Epithelial cell of esophagus (primary cell): ENCODE measurements at regions not wholly inside any gene's neighbourhood (a gene's known extent, or its start where the extent isn't known, plus 50 kb on each side); places are given as distances from the start of the nearest gene placed in this dataset.
A peak's percentile ranks its signal among the peaks of the same experiment; 100 is the strongest.

ENCODE experiments used
- DNase-seq: peaks from one replicate; pipeline ENCODE4 v3.0.0; 2010; ENCODE audit warnings: low read depth
- H3K4me3 ChIP-seq: 2 replicates; pipeline ENCODE4 v1.5.1; 2011; ENCODE audit warnings: mild to moderate bottlenecking, low read length, control low read depth
- TF ChIP-seq, protein P1 (sequence below): IDR thresholded peaks from 2 replicates; pipeline ENCODE4 v1.5.1; 2011; ENCODE audit warnings: low read depth, mild to moderate bottlenecking, low read length, control low read depth, inconsistent platforms; ENCODE audit not compliant: insufficient read depth; ENCODE audit errors: missing control alignments

DNA sequence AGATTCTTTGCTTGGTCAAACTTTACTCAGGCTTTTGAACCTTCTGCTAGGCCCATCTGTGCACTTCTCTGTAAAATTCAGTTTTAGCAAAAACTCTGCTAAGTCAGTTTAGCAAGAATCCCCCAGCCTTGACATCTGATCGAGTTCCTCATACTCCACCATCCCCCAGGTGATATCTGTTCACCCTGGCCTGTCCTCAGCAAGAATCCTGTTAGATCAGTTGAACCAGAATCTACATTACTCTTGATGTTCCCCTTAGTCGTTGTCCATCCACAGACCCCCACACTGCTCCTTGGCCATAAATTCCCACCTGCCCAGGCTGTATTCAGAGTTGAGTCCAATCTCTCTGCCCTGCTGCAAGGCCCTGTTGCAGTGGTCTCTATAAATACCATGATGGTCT lies 162.6 kb downstream of the ZNF674 start:
- DNase-seq, result no peak
- TF ChIP-seq, protein P1, sequence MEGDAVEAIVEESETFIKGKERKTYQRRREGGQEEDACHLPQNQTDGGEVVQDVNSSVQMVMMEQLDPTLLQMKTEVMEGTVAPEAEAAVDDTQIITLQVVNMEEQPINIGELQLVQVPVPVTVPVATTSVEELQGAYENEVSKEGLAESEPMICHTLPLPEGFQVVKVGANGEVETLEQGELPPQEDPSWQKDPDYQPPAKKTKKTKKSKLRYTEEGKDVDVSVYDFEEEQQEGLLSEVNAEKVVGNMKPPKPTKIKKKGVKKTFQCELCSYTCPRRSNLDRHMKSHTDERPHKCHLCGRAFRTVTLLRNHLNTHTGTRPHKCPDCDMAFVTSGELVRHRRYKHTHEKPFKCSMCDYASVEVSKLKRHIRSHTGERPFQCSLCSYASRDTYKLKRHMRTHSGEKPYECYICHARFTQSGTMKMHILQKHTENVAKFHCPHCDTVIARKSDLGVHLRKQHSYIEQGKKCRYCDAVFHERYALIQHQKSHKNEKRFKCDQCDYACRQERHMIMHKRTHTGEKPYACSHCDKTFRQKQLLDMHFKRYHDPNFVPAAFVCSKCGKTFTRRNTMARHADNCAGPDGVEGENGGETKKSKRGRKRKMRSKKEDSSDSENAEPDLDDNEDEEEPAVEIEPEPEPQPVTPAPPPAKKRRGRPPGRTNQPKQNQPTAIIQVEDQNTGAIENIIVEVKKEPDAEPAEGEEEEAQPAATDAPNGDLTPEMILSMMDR, result no peak
- H3K4me3 ChIP-seq, result no peak overlapping the region

DNA sequence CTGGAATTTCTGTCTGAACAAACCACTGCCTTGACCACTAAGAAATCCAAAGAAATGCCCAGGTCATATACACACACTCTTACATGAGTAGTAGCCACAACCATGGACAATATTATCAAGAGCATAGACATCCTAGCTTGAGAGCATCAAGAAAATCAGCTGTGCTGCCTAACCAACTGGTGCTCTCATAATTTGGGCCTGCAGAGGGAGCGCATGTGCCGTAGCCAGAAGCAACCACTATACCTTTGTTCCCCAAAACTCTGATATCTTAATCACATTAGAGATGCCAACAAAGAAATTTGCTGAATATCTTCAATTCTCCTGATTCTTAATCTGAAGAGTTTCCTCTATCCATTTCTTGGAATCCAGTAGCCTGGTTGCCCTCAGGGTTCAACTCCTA lies 163.6 kb downstream of the ZNF674 start:
- DNase-seq, result peak; percentile 35
- TF ChIP-seq, protein P1, result peak; percentile 68
- no peak overlapping the region for H3K4me3 ChIP-seq

DNA sequence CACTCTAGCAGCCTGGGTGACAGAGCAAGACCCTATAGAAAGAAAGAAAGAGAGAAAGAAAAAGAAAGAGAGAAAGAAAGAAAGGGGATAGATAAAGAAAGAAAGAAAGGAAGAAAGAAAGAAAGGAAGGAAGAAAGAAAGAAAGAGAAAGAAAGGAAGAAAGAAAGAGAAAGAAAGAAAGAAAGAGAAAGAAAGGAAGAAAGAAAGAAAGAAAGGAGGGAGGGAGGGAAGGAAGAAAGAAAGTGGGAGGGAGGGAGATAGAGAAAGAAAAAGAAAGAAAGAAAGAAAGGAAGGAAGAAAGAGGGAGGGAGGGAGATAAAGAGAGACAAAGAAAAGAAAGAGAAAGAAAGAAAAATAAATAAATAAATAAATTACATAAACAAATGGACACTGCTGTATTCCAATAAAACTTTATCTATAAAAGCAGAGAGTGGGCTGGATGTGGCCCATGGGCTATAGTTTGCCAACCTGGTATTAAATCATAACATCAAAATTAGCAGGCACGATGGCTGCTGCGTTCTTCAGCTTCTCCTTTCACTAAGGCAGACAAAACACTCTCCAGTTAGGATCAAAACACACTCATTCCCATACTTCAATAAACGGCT lies 165.0 kb downstream of the ZNF674 start:
- DNase-seq, result no peak
- no peak overlapping the region for H3K4me3 ChIP-seq
- TF ChIP-seq, protein P1, result no peak

DNA sequence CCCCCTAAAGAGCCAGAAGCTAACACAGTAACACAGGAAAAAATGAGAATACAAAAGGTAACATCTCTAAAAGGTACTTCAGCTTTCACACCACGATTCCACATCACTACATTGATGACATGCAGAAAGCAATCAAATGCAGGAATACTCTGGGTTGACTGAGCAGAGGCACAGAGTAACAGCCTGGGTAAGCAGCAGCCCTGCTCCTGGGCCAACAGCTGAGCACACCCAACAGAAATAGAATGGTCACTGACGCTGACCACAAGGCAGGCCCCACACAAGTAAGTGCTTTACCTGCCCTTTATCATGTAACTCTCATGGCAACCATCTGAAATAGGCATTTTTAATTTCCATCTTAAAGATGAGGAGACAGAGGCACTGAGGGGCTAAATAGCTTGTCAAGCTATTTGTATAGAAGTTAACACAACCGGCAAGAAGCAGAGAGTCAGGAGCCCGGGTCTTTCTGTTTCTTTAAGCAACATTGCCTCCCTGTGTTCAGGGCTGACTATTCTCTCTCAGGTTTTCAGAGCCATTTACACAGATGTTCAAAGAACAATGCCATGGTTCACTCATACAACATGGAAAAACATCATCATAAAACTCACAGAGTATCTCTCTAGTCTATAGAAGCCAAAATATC lies 168.9 kb downstream of the ZNF674 start:
- DNase-seq, result peak; percentile 71
- TF ChIP-seq, protein P1, result peak; percentile 55
- no peak overlapping the region for H3K4me3 ChIP-seq

DNA sequence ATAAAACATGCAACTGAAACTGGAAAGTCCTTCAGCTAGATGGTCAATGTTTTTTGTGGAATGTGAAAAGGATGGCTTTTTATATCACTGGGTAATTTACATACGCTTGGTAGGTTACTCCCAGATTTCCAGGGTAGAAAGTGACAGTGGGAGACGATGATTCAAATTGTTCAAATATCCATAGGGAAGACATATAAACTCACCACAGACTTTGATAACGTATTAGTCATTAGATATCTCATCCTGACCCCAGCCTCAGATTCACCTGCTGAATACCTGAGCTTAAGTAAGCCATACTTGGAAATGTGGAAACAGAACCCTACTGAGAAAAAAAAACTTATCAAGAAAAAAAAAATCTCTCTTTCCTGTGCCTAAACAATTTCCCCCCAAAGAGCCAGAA lies 169.4 kb downstream of the ZNF674 start:
- TF ChIP-seq, protein P1, result no peak
- no peak overlapping the region for H3K4me3 ChIP-seq
- peak; percentile 9 for DNase-seq

DNA sequence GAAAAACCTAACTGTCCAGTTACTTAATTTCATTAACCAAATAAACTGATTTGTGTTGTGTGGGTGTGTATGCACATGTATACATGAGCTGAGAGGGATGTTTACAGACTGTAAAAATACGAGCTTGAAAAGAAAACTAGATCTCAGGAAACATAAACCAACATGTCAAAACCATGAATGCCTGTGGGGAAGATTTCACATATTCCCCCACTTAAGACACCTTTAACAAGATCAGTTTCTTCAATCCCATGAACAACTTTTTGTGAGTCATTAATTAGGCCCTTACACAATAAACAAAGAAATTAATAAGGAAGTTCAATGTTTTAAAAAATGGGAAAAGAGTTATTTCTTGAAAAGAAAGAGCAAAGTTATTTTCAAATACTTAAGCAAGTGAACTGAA lies 170.8 kb downstream of the ZNF674 start:
- TF ChIP-seq, protein P1, result no peak
- H3K4me3 ChIP-seq, result no peak overlapping the region
- peak; percentile 53 for DNase-seq

DNA sequence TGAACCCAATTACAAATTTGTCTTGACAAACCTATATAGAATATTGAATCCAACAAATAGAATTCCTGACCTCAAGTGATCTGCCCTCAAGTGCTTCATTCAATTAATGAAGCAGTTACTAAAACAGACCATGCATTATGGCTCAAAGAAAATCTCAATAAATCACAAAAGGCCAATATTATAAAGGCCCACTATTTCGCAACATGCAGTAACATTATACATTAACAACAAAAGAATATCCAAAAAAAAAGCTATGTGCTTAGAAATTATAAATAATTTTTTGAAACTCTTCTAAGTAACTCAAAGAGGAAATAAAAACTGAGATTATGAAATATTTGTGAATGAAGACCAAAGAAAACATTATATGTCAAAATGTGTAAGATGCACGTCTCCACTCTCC lies 177.7 kb downstream of the ZNF674 start:
- TF ChIP-seq, protein P1, result no peak
- no peak overlapping the region for H3K4me3 ChIP-seq
- DNase-seq, result no peak
